ENCODE measurements at regions not wholly inside any gene's neighbourhood (a gene's known extent, or its start where the extent isn't known, plus 50 kb on each side); places are given as distances from the start of the nearest gene placed in this dataset.

DNA sequence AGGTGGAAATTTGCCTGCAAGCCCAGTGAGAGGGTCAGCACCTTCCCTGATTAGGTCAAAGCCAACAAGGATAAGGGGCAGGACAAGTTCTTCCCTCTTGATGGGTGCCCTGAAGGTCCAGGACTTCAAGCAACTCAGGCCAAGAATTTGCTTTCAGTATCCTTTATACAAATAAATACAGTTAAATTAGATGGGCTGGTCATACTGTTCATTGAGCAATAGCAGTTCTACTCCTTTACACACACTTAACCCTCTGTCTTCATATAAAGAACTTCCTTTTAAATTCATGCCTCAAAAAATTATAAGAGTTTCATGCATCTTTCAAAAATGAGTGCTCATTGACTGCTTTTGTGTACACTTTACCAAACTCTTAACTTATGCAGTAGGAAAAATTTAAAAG, 392.0 kb downstream of the SPRY1 start:
- TF ChIP-seq, protein P1, sequence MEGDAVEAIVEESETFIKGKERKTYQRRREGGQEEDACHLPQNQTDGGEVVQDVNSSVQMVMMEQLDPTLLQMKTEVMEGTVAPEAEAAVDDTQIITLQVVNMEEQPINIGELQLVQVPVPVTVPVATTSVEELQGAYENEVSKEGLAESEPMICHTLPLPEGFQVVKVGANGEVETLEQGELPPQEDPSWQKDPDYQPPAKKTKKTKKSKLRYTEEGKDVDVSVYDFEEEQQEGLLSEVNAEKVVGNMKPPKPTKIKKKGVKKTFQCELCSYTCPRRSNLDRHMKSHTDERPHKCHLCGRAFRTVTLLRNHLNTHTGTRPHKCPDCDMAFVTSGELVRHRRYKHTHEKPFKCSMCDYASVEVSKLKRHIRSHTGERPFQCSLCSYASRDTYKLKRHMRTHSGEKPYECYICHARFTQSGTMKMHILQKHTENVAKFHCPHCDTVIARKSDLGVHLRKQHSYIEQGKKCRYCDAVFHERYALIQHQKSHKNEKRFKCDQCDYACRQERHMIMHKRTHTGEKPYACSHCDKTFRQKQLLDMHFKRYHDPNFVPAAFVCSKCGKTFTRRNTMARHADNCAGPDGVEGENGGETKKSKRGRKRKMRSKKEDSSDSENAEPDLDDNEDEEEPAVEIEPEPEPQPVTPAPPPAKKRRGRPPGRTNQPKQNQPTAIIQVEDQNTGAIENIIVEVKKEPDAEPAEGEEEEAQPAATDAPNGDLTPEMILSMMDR (IDR thresholded peaks at IDR 0.05): no peak
- no peak for TF ChIP-seq POLR2A (IDR thresholded peaks at IDR 0.05)
